EH (cell line): ENCODE measurements at regions not wholly inside any gene's neighbourhood (a gene's known extent, or its start where the extent isn't known, plus 50 kb on each side); places are given as distances from the start of the nearest gene placed in this dataset.

Source experiments
- DNase-seq: peaks from one replicate; pipeline ENCODE4 v3.0.0-alpha.2; 2015; ENCODE audit warnings: low read depth

DNA sequence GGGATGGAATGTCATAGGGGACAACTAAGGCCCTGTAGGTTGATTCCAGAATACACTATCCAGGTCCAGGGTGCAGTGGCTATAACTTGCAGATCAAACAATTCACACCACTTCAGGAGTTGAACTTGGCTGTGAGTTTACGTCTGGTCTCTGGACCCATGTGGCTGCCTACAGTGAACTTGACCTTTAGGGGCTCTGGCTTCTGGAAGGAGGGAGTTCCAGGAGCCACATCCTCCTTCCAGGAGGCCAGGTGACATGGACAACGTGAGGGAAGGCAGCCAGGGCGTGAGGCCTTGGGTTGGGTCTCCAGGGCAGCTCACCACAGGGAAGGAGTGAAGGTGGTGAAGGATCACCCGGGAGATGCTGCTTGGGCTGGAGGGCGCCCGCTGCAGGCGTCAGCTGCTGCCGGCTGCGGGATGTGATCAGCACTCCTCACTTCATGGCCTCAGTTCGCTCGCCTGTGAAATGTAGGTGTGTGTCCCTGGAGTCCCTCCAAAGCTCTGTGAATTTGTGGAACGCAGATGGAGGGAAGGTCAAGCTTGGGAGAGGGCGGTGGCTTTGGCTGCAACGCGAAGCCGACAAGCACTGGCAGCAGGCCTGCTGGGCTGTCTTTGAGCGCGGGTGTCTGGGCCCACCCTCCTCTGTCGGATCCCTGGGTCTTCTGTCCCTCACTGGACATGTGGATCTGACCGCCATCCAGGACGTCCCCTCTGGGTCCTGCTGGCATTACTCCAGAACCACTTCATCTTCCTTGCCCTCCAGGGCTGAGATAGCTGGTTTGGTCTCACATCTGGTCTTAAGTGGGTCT, 146.5 kb downstream of the GLI2 start:
- no peak for DNase-seq

DNA sequence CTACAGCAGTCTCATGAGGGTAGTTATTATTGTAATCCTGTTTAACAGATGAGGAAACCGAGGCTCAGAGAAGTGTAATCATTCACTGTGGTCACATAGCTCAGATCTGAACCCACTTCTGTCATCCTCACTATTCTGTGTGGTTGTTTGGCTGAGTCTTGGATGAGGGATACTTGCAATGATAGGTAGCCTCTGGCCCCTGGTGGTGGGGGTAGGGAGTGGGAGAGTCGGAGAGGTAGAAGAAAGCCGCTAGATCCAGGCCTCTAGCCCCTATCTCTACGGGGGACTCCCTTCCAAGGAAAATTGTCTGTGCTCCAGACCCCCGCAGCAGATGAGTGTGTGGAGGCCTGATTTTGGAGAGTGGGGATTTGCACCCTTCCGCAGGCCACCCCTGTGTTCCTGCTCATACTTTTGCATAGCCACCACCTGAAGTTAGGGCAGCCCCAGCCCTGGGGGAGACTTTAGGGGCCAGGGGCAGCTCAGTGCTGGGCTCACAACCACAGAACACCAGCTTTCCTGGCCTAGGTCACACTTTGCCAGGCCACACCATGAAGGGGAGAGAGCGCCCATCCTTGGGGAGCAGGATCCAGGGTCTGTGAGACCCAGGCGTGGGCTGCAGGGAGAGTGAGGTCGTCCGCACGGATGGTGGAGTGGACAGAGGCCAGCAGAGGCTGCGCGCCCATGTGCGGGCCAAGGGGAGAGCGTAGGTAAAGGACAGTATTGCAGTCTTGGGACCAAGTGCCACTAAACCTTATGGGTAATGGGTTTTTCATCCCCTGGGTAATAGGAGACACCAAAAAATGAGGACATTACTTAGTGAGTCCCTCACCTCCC, 148.2 kb downstream of the GLI2 start:
- no peak for DNase-seq

DNA sequence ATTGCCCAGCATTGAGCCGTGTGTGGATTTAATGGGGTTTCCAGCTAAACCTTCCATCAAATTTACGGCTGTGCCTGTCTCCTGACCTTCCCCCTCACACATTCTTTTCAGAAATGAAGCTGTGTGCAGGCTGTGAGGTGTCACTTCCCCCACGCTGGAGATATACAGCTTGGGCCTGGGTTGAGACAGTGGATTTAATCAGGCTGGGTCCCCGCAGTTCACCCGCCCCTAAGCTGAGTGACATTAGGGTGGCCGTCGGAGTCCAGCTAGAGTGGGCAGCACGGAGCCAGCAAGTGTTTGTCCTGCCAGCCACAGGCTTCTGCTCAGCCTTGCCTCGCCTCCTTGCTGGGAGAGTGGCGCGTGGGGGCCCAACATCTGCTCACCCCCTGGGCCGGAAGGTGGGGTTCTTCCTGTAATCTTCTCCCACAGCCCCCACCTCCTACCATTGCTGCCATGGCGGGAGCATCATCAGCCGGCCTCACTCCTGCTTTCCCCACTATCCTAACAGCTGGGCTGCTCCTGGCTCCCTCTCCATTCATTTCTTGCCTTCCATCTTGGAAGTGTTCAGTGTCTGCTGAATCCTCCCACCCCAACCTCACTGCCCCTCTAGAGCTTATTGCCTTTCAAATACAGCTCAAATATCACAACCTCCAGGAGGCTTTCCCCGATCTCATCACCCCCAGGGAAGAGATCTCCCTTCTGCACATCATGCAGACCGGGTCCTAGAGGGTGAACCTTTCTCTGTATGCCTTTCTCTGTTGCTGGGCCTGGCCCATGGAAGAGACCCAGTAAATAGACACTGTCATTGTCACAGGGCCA, 149.0 kb downstream of the GLI2 start:
- no peak for DNase-seq

DNA sequence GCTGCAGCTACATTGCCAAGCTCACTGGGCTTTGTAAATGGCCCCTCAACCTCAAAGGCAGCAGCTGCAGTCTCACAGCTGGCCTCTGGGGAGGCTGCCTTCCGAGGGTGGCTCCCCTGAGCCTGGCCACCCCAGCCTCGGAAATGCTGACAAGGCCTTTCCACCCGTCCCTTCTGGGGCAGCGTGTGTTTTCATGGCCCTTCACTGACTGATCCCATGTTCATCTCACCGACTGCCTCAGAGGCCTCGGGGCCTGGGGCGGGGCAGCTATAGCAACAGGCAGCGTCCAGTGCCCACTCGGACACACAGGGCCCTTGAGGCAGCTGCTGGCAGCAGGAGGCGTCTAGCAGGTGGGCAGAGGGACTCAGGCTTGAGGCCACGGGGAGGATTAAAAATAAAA, 149.7 kb downstream of the GLI2 start:
- DNase-seq = no peak

DNA sequence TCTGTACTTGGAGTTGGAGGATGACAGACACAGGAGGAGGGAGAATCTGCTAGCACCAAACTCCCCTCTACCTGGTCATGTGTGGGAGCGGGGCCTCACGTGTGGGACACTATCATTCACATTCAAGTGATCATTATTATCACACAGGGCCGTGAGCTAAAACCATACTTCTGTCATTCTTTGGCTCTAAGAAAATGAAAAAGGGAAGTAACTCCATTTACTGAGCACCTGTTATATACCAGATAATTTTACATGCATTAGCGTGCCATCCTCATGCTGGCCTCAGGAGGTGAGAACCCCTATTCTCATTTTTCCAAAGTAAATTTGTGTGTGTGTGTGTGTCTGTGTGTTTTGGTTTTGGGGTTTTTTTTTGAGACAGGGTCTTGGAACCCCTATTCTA, 150.1 kb downstream of the GLI2 start:
- no peak for DNase-seq

DNA sequence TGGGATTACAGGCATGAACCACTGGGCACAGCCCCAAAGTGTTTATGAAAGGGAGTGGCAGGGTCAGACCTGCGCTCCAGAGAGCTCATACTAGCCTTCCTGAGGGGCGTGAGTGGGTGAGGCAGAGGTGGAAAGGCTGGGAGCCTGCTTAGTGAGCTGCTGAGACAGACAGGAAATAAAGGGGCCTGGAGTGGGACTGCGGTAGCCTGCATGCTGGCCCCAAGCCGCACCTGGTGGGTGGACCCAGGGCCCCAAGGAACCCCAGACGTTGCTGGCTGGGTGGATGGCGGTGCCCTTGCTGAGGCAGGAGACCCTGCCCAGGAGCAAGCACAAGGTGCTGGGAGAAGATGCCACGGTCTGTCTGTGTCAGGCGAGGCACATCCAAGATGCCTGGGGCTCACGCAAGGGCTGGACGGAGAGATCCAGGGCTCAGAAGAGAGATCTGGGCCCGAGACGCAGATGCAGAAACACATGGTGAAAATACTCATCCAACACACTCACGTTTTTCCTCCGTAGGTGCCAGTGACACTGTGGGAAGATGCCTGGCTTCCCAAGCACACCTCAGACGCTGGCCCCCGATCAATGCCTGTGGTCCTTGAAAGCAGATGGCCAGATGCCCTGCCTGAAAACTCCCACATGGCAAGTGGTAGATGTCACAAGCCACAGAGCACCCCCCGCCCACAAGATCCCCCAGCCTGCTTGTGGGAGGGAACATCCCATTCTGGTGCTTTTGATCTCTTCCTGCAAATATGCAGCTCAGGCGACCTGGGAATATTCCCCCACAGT, 151.1 kb downstream of the GLI2 start:
- DNase-seq = no peak

DNA sequence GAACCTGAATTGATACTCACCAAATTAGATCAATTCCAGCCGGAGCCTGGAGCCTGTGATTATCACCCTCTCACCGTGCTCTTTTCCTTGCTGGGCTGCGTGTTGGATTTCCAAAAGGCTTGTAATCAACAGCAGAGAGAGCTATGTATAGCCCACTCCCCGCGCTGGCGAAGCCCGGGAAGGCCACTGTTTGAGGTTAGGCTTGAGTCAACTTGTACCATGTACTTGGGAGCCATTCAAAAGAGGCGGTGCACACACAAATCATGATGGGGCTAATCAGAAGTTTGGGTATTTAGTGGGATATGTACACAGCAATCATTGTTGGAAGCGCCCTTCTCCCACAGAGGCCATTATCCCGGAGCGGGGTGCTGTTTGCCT, 151.6 kb downstream of the GLI2 start:
- no peak for DNase-seq

DNA sequence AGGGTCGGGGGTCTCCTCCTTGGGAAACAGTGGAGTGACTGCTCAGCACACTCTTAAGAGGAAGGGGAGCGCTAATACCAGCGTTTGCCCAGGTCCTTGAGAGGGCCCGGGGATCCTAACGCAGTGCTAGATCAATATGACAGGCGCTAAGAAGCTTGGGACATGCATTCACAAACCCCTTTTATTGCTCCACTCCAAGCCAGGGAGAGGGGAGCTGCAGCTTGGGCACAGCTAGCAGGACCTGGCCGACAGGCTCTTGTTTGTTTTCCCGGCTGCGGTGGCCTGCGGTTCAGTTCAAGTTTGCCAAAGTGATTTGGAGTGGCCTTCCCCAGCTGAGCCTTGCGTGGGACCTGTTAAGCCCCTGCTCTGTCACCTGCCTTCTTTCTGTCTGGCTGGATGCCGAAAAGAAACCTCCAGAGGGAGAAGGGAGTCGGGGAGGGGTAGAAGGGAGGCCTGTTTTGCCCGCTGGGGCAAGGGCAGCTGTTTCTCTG, 152.1 kb downstream of the GLI2 start:
- no peak for DNase-seq

DNA sequence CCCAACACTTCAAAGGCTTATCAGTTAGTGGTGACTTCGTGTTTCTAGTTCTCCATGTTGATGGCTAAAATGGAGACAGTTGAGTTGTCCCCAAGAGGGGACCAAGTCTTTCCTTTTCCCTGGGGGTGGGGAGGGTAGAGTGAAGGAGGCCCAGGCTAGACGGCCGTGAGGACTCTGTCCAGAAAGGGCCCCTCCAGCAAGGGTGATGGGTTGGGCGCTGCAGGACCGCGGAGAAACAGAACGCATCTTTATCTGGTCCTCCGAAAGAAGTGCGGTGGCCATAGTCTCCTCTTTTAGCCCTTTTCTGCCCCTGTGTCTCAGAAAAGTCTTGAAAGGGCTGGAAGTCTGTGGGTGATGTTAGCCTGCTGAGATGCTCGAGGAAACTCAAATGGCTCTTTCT, 153.2 kb downstream of the GLI2 start:
- no peak for DNase-seq

DNA sequence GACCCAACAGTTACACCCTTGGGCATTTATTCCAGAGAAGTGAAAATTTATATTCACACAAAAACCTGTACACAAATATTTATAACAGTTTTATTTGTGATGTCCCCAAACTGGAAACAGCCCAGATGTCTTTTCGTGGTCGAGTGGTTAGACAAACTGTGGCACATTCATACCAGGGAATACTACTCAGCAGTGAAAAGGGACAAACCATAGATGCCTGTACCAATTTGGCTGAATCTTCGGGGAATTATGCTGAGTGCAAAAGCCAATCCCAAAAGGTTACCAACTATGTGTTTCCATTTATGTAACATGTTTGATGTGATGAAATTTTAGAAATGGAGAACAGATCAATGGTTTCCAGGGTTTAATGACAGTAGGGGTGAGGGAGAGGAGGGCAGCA, 154.3 kb downstream of the GLI2 start:
- DNase-seq = no peak

DNA sequence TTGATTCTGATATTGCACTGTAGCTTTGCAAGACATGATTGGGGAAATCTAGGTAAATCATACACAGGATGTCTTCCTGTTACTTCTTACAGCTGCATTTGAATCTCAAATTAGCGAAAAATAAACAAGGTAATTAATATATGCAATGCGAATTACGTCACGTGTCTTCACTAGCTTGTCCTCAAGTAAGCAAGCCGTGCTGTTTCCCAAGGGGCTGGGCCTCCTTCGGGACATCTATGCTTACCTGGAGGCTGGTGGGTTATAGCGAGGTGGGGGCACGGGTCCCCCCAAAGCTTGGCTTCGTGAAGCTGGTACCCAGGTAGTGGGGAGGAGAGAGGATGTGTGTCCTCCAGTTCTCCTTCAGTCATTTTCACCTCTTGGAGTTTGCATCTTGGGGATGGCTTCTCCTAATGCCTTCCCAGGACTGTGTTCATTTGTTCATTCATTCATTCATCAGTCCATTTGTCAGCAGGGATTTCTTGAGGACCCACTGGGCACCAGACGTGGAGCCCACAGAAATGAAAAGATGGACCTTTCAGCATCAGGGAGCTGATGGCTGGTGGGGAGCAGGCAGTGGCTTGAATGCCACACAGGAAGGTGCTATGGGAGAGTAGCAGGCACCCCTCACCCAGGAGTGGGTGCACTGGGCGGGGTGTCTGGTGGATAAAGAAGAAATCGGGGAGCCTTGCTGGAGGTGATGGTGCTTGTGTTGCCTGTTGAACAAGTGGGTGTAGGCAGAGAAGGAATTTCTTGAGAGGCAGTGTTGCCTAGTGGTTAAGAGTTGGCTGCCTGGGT, 155.1 kb downstream of the GLI2 start:
- no peak for DNase-seq

DNA sequence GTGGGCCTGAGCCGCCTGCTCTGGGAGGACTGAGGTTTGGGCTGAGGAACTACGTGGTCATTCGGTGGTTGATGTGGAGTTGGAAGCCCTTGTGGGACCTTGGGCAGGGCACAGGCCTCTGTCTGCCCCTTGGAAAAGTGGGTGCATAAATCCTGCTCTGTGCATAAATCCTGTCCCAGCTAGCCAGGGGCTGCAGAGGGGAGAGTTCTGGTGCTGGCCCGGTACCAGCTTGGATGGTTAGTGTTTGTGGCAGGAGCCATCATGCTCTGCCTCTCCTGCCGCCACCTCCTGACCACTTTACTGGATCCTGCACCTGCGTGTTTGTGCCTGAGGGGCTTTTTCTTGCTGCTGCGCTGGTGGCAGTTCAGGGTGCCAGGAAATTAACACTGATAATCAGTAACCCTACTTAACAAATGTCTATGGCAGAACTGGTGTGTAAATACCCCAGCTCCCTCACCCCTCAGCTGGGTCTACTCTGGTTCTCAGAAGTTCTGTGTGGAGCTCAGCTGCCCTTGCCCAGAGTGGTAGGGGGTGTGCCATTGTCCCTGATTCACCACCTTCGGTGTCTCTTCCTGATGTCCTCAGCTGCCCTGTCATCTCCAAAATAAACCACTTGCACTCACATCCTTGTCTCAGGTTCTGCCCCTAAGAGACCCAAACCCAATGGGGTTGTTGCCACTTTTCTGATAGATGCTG, 156.8 kb downstream of the GLI2 start:
- no peak for DNase-seq

DNA sequence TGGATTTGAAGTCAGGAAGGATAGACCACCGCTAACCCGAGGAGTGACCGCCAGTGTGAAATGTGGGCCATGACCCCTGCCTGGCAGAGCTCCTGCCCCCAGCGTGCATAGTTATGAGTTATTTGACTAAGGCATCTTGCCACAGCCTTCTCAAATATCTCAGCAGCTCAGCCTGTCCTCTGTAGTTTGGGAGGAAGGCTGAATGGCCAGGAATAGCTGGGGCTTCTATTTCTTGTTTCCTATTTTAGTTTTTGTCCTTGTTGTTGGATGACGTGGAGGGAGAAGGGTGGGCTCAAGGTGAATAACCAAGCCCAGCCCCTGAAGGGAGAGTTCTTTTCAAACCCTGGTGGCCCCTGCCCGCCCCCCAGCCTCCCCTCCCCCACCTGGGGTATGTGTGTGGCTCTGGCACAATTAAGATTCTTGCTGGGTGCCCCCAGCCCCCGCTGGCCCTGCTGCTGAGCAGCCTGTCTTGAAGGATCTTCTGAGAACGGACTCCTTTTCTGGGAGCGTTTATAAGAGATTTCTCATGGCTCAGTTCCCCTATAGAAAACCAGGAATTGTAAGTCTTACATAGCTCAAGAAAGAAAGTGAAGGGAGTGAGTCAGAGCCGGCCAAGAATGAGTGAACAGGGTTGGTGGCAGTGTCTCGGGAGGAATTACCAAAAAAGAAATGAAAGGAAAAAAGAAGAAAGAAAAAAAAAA, 157.4 kb downstream of the GLI2 start:
- DNase-seq = peak; percentile 53

DNA sequence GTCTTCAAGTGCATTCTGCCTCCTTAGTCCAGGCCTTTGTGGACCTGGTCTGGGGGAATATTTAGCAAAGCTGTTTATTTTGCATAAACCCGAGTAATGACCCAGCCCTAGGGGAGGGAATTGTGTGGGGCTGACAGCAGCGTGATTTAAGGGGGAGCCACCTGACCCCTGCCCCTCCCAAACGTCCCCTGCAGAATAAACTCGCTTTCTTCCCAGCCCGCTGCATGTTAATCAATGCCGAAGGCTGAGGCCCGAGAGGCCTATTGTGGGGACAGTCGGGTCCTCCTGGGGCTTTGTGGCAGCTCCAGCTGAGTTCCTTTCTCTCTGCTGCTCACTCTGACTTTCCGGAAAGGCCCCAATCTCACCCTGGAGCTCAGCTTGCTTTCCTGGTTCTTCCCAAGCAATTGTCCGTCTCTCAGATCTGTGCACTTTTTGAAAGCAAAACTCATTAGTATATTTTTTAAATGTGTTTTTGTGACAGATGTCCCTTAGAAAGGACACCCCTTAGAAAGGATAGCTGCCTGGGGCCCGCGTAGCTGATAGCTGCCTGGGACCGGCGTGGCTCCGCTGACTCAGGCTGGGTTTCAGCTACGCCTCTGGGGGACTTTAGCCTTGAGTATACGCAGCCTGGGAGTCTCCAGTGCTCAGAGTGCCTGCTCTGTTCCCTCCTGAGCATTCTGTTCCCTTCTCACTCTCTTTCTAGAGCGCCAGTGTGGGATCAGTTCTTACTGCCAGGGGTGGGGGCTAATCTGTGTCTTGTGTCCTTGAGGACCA, 158.3 kb downstream of the GLI2 start:
- DNase-seq = no peak

DNA sequence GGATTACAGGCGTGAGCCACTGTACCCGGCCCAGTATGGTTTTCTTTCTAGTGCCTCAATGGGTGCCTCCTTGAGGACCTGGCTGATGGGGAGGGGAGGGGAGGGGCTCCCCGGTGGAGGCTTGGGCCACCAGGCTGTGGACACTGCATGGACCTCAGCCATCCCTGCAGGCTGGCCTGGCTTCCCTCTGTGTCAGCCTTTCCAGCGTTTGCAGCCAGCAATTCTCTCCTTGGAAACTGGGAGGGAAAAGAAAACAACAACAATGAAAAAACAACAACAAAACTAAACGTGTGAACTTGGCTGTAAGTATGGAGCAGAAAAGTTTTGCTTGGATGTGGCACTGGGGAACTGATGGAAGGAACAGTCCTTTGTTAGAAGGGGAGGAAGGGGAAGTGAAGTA, 159.3 kb downstream of the GLI2 start:
- DNase-seq = no peak

DNA sequence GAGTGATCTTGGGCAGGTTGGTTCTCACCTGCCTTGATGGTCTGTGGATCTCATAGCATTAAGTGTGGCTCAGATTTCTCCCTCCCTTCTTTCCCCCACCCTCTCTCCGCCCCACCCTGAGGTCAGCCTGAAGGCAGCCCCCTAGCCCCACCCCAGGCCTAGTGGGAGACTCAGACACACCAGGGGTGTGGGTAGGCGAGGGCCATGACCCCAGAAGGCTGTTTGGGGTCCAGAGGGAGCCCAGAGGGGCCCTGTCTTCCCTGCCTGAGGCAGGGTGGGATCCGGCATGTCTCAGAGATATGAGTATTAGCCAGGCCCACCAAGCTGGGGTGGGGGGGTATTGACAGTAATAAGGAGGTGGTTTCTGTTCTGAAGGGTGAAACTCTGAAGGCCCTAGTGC, 160.5 kb downstream of the GLI2 start:
- DNase-seq = no peak

DNA sequence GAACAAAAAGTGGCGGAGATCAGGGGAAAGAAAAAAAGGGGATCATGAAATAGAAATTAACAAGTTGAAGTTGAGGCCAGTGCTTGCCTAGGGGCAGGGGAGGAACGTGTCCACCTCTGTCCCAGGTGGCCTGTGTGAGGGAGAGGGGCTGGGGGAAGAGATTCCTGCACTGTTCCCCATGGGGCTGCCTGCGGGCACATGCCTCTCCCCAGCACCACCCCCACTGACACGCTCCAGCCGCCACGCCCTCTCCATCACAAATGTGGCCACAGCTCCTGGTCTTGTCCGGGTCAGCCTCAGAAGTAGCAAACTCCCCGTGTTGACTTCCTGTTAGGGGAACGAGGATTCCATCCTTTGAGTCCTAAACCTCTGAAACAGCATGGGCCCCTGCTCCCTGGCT, 161.2 kb downstream of the GLI2 start:
- no peak for DNase-seq

DNA sequence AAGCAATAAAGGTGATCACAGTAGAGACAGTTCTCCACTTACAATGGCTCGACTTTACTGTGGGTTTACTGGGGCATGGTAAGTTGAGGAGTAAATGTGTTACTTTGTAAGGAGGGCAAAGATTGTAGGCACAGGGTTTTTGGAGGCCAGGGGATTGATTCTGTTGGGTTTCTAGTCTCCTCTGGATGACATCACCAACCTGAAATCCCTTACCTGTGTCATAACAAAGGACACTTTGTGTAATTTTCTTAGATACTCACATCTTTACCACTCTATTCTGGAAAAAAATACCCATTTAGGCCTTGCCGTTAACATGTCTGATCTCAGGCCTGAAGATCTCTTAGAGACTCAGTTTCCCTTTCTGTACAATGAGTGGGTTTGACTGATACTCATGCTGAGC, 161.7 kb downstream of the GLI2 start:
- DNase-seq = no peak

DNA sequence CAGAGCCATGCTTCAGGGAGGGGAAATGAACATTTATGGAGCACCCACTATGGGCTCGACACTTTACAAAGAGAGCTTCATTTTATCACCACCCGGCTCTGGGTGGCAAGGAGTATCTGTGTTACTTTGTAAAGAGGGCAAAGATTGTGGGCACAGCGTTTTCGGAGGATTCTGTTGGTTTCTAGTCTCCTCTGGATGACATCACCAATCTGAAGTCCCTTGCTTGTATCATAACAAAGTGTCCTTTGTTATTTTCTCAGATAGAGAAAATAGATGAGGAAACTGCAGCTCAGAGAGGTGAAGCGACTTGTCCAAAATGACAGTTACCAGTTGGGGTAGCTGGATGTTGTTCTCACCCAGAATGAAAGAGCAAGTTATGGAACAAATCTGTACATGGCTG, 162.8 kb downstream of the GLI2 start:
- no peak for DNase-seq
